ENCODE measurements at regions not wholly inside any gene's neighbourhood (a gene's known extent, or its start where the extent isn't known, plus 50 kb on each side); places are given as distances from the start of the nearest gene placed in this dataset.

DNA sequence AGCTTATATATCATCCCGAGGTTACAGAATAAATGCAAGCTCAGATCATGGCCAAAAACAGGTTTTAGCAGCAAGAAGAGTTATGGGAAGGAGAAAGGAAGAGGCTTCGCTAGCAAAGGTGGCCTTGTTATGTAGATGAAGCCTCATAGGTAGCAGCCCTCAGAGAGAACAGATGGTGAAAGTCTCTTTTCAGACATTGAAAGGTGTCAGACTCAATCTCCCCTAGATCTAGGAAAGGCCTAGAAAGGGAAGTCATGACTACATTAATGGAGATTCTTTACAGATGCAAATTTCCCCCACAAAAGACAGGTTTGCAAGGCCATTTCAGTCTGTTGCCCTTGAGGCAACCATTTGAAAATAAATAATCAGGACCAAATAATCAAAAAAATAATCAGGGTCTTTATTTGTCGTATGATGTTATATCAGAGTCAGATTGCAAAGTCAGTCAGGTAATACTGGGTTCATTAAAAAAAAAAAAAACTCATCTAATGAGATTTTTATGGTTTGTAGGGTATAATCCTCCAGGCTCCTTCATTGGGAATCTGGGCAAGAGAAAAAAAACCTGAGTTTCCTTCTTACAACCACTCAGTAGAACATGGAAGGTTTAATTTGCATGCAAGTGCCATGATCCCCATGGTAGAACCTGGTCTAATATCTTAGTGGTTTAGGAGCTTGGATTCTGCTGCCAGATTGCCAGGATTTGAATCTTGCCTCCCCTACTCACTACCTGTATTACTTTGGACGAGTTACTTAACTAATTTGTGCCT, 50.8 kb upstream of the HTR2A start:
- ChIA-PET CTCF (interaction anchor here (0.6 kb wide), 1 partner anchor 14 kb away, joined by 4 read pairs; no protein-coding TSS in a partner anchor), POLR2A (no interaction called here)
- Histone ChIP-seq H3K27ac (ENCODE audit: extremely low read depth, low read depth, low read length) (no peak overlapping the region), H3K4me3 (ENCODE audit: low read depth, low read length) (no peak overlapping the region), H3K9me3 (ENCODE audit: control insufficient read depth, insufficient read depth, low read depth, low read length) (no peaks in the 10 kb centered on the region), H3K4me1 (ENCODE audit: control insufficient read depth, insufficient read depth, low read length) (no peaks in the 10 kb centered on the region), H3K36me3 (ENCODE audit: control insufficient read depth in 2 of 2, insufficient read depth in 1 of 2, low read length in 2 of 2) (no peaks in the 10 kb centered on the region)
- no peak for TF ChIP-seq ZNF354C (tag by site-specific recombination; IDR thresholded peaks at IDR 0.05; ENCODE audit: borderline replicate concordance, low read depth)
- TF ChIP-seq TCF7L2 (IDR thresholded peaks at IDR 0.05; ENCODE audit: borderline replicate concordance, low read depth, low read length): no peak
- TF ChIP-seq, protein P1, sequence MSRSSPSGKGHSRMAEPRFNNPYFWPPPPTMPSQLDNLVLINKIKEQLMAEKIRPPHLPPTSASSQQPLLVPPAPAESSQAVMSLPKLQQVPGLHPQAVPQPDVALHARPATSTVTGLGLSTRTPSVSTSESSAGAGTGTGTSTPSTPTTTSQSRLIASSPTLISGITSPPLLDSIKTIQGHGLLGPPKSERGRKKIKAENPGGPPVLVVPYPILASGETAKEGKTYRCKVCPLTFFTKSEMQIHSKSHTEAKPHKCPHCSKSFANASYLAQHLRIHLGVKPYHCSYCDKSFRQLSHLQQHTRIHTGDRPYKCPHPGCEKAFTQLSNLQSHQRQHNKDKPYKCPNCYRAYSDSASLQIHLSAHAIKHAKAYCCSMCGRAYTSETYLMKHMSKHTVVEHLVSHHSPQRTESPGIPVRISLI (tag by site-specific recombination; IDR thresholded peaks at IDR 0.05): no peak
- TF ChIP-seq, protein P2, sequence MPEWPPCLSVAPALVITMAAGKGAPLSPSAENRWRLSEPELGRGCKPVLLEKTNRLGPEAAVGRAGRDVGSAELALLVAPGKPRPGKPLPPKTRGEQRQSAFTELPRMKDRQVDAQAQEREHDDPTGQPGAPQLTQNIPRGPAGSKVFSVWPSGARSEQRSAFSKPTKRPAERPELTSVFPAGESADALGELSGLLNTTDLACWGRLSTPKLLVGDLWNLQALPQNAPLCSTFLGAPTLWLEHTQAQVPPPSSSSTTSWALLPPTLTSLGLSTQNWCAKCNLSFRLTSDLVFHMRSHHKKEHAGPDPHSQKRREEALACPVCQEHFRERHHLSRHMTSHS (tag by site-specific recombination; IDR thresholded peaks at IDR 0.05): no peak
- TF ChIP-seq ZNF140 (tag by site-specific recombination; IDR thresholded peaks at IDR 0.05): no peak
- TF ChIP-seq, protein P3, sequence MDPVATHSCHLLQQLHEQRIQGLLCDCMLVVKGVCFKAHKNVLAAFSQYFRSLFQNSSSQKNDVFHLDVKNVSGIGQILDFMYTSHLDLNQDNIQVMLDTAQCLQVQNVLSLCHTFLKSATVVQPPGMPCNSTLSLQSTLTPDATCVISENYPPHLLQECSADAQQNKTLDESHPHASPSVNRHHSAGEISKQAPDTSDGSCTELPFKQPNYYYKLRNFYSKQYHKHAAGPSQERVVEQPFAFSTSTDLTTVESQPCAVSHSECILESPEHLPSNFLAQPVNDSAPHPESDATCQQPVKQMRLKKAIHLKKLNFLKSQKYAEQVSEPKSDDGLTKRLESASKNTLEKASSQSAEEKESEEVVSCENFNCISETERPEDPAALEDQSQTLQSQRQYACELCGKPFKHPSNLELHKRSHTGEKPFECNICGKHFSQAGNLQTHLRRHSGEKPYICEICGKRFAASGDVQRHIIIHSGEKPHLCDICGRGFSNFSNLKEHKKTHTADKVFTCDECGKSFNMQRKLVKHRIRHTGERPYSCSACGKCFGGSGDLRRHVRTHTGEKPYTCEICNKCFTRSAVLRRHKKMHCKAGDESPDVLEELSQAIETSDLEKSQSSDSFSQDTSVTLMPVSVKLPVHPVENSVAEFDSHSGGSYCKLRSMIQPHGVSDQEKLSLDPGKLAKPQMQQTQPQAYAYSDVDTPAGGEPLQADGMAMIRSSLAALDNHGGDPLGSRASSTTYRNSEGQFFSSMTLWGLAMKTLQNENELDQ (tag by site-specific recombination; IDR thresholded peaks at IDR 0.05; ENCODE audit: low read depth): no peak
